Neural cell (in vitro differentiated cells): ENCODE measurements at regions not wholly inside any gene's neighbourhood (a gene's known extent, or its start where the extent isn't known, plus 50 kb on each side); places are given as distances from the start of the nearest gene placed in this dataset.

ENCODE experiments used
- H2AFZ ChIP-seq: fragments of 200-600, 300-800 bp; sonication (generic), shearing (Covaris generic); 2 replicates; pipeline ENCODE4 v1.6.0; 2014; ENCODE audit warnings: low read depth, mild to moderate bottlenecking, antibody characterized with exemption, low read length, moderate library complexity
- H3F3A ChIP-seq: fragments of 200-600 bp; shearing (Covaris generic); 2 replicates; pipeline ENCODE4 v1.6.1; 2016; ENCODE audit warnings: mild to moderate bottlenecking, moderate library complexity, mixed read lengths, antibody characterized with exemption, low read length; ENCODE audit not compliant: insufficient read depth, poor library complexity, severe bottlenecking
- H3K27ac ChIP-seq: fragments of 200-600, 300-800 bp; sonication (generic), shearing (Covaris generic); 2 replicates; pipeline ENCODE4 v1.5.1; 2014; ENCODE audit warnings: mild to moderate bottlenecking, low read length, moderate library complexity
- H3K27me3 ChIP-seq: fragments of 300-800, 200-600 bp; sonication (generic), shearing (Covaris generic); 2 replicates; pipeline ENCODE4 v1.6.0; 2014; ENCODE audit warnings: mild to moderate bottlenecking, low read depth, low read length, moderate library complexity; ENCODE audit not compliant: insufficient read depth
- H3K36me3 ChIP-seq: fragments of 300-800, 200-600 bp; sonication (generic), shearing (Covaris generic); 2 replicates; pipeline ENCODE4 v1.5.1; 2014; ENCODE audit warnings: mild to moderate bottlenecking, antibody characterized with exemption, low read length, moderate library complexity; ENCODE audit not compliant: insufficient read depth
- H3K4me2 ChIP-seq: fragments of 300-800, 200-600 bp; sonication (generic), shearing (Covaris generic); 2 replicates; pipeline ENCODE4 v1.6.0; 2014; ENCODE audit warnings: mild to moderate bottlenecking, low read length
- H3K4me3 ChIP-seq: fragments of 300-800, 200-600 bp; sonication (generic), shearing (Covaris generic); 2 replicates; pipeline ENCODE4 v1.5.1; 2014; ENCODE audit warnings: mild to moderate bottlenecking, low read length, moderate library complexity
- H3K79me2 ChIP-seq: fragments of 200-600 bp; shearing (Covaris generic); replicated peaks from 2 replicates; pipeline ENCODE4 v1.6.0; 2014; ENCODE audit warnings: mild to moderate bottlenecking, low read length, moderate library complexity; ENCODE audit not compliant: insufficient read depth
- H3K9ac ChIP-seq: fragments of 300-800, 200-600 bp; sonication (generic), shearing (Covaris generic); 2 replicates; pipeline ENCODE4 v1.6.1; 2016; ENCODE audit warnings: mild to moderate bottlenecking, low read length, mixed read lengths
- H3K9me2 ChIP-seq: fragments of 200-600 bp; shearing (Covaris generic); 2 replicates; pipeline ENCODE4 v1.6.1; 2016; ENCODE audit warnings: mild to moderate bottlenecking, low read length, mixed read lengths; ENCODE audit not compliant: insufficient read depth
- H3K9me3 ChIP-seq: fragments of 200-600, 300-800 bp; sonication (generic), shearing (Covaris generic); 2 replicates; pipeline ENCODE4 v1.6.1; 2016; ENCODE audit warnings: mild to moderate bottlenecking, mixed run types, low read length, moderate library complexity, mixed read lengths
- H4K20me1 ChIP-seq: fragments of 200-600 bp; shearing (Covaris generic); 2 replicates; pipeline ENCODE4 v1.6.1; 2016; ENCODE audit warnings: mild to moderate bottlenecking, mixed run types; ENCODE audit not compliant: insufficient read depth
- CTCF ChIP-seq: fragments of 450-650 bp; IDR thresholded peaks from 2 replicates; pipeline ENCODE4 v1.5.1; 2014; ENCODE audit warnings: antibody characterized with exemption, mild to moderate bottlenecking, moderate library complexity; ENCODE audit not compliant: poor library complexity, severe bottlenecking
- EP300 ChIP-seq: fragments of 450-650 bp; conservative IDR thresholded peaks from 2 replicates; pipeline ENCODE4 v1.6.1; 2014; ENCODE audit warnings: antibody characterized with exemption, mild to moderate bottlenecking, moderate library complexity; ENCODE audit not compliant: poor library complexity, severe bottlenecking
- EZH2 ChIP-seq: fragments of 200-600, 300-800 bp; shearing (Covaris generic), sonication (generic); IDR thresholded peaks from 2 replicates; pipeline ENCODE4 v1.6.1; 2014; ENCODE audit warnings: antibody characterized with exemption, low read length, borderline replicate concordance, mild to moderate bottlenecking; ENCODE audit not compliant: insufficient read depth, poor library complexity, severe bottlenecking
- MXI1 ChIP-seq: fragments of 450-650 bp; conservative IDR thresholded peaks from 2 replicates; pipeline ENCODE4 v1.6.1; 2014; ENCODE audit warnings: antibody characterized with exemption, mild to moderate bottlenecking; ENCODE audit not compliant: poor library complexity, severe bottlenecking
- POLR2AphosphoS5 ChIP-seq: IDR thresholded peaks from 2 replicates; pipeline ENCODE4 v1.6.1; 2012
- RAD21 ChIP-seq: fragments of 450-650 bp; conservative IDR thresholded peaks from 2 replicates; pipeline ENCODE4 v1.6.1; 2014; ENCODE audit warnings: antibody characterized with exemption, mild to moderate bottlenecking, moderate library complexity
- REST ChIP-seq: IDR thresholded peaks from 2 replicates; pipeline ENCODE4 v1.6.1; 2012; ENCODE audit warnings: borderline replicate concordance
- SMC3 ChIP-seq: fragments of 450-650 bp; conservative IDR thresholded peaks from 2 replicates; pipeline ENCODE4 v1.6.1; 2014; ENCODE audit warnings: antibody characterized with exemption, mild to moderate bottlenecking, moderate library complexity; ENCODE audit not compliant: poor library complexity
- TAF1 ChIP-seq: IDR thresholded peaks from 2 replicates; pipeline ENCODE4 v1.6.1; 2012; ENCODE audit warnings: low read depth

GRCh38 chr2:62567669-62568068 lies 61.7 kb upstream of the TMEM17 start:
- Histone ChIP-seq H2AFZ (no peak overlapping the region), H3K27me3 (peaks cover 9% of the 10 kb centered on the region), H3K4me3 (no peak overlapping the region), H3K9ac (no peak overlapping the region), H4K20me1 (no peaks in the 10 kb centered on the region), H3K36me3 (no peaks in the 10 kb centered on the region), H3K9me2 (no peaks in the 10 kb centered on the region), H3K4me2 (no peak overlapping the region), H3K79me2 (no peaks in the 10 kb centered on the region), H3K9me3 (no peaks in the 10 kb centered on the region), H3K27ac (no peak overlapping the region), H3F3A (no peaks in the 10 kb centered on the region)
- TF ChIP-seq TAF1: no peak
- TF ChIP-seq CTCF: no peak
- no peak for TF ChIP-seq EZH2
- TF ChIP-seq REST: no peak
- no peak for TF ChIP-seq POLR2AphosphoS5
- TF ChIP-seq MXI1: no peak
- no peak for TF ChIP-seq RAD21
- TF ChIP-seq SMC3: no peak
- no peak for TF ChIP-seq EP300

- H3K36me3 ChIP-seq: no peaks in the 10 kb centered on the region
Observed at GRCh38 chr2:62566847-62567246, 60.9 kb upstream of the TMEM17 start.

More at GRCh38 chr2:62566847-62567246, 60.9 kb upstream of the TMEM17 start:
- Histone ChIP-seq H3K27me3 (peaks cover 9% of the 10 kb centered on the region), H3K4me2 (no peak overlapping the region), H3F3A (no peaks in the 10 kb centered on the region), H3K4me3 (no peak overlapping the region), H3K27ac (no peak overlapping the region), H3K9me3 (no peaks in the 10 kb centered on the region), H3K79me2 (no peaks in the 10 kb centered on the region), H3K9me2 (no peaks in the 10 kb centered on the region), H3K9ac (no peak overlapping the region), H2AFZ (no peak overlapping the region), H4K20me1 (no peaks in the 10 kb centered on the region)
- TF ChIP-seq POLR2AphosphoS5 (no peak), SMC3 (no peak), RAD21 (no peak), TAF1 (no peak), CTCF (no peak), MXI1 (no peak)
